ENCODE measurements at regions not wholly inside any gene's neighbourhood (a gene's known extent, or its start where the extent isn't known, plus 50 kb on each side); places are given as distances from the start of the nearest gene placed in this dataset.

GRCh38 chr20:57034001-57034400, 232.4 kb downstream of the BMP7 start:
- no peak for TF ChIP-seq CTCF (IDR thresholded peaks at IDR 0.05)
- TF ChIP-seq ZFX (IDR thresholded peaks at IDR 0.05; ENCODE audit: borderline replicate concordance), result no peak

Measured in 22Rv1 (cell line).